Fibroblast of lung (primary cell): ENCODE measurements at regions not wholly inside any gene's neighbourhood (a gene's known extent, or its start where the extent isn't known, plus 50 kb on each side); places are given as distances from the start of the nearest gene placed in this dataset.

ENCODE experiments used
- EZH2 ChIP-seq: IDR thresholded peaks from 2 replicates; pipeline ENCODE4 v1.5.1; 2012; ENCODE audit warnings: low read length, control low read depth, mild to moderate bottlenecking; ENCODE audit errors: missing control alignments
- TF ChIP-seq, protein P1 (sequence below), 2 donors: IDR thresholded peaks in 1 of 2; conservative IDR thresholded peaks in 1 of 2; 1 replicate in 1 of 2; 2 replicates in 1 of 2; pipeline ENCODE4 v1.5.1; 2011 to 2012; ENCODE audit warnings: low read length in 2 of 2, control low read depth in 1 of 2, inconsistent platforms in 1 of 2, low read depth in 1 of 2, mild to moderate bottlenecking in 1 of 2

GRCh38 chr10:59011972-59012632 is 164.3 kb upstream of the PHYHIPL start:
- TF ChIP-seq, protein P1, sequence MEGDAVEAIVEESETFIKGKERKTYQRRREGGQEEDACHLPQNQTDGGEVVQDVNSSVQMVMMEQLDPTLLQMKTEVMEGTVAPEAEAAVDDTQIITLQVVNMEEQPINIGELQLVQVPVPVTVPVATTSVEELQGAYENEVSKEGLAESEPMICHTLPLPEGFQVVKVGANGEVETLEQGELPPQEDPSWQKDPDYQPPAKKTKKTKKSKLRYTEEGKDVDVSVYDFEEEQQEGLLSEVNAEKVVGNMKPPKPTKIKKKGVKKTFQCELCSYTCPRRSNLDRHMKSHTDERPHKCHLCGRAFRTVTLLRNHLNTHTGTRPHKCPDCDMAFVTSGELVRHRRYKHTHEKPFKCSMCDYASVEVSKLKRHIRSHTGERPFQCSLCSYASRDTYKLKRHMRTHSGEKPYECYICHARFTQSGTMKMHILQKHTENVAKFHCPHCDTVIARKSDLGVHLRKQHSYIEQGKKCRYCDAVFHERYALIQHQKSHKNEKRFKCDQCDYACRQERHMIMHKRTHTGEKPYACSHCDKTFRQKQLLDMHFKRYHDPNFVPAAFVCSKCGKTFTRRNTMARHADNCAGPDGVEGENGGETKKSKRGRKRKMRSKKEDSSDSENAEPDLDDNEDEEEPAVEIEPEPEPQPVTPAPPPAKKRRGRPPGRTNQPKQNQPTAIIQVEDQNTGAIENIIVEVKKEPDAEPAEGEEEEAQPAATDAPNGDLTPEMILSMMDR (conservative IDR thresholded peaks at IDR 0.05 in 1 of 2, IDR thresholded peaks at IDR 0.05 in 1 of 2; ENCODE audit: low read depth in 1 of 2, low read length in 2 of 2), result no peak
- TF ChIP-seq EZH2, result no peak
